GM12892 (cell line): ENCODE measurements at regions not wholly inside any gene's neighbourhood (a gene's known extent, or its start where the extent isn't known, plus 50 kb on each side); places are given as distances from the start of the nearest gene placed in this dataset.

Experiments
- DNase-seq: peaks from one replicate; pipeline ENCODE4 v3.0.0; 2011; ENCODE audit not compliant: insufficient read length
- FAIRE-seq: peaks from 2 replicates; lab custom pipeline; 2011; peaks lifted over from hg19 to GRCh38; lab: Jason Lieb, UNC
- POLR2A ChIP-seq: IDR thresholded peaks from 2 replicates; pipeline ENCODE4 v1.6.1; 2011; ENCODE audit warnings: low read depth, low read length, control low read depth
- POLR2AphosphoS5 ChIP-seq: IDR thresholded peaks from 2 replicates; pipeline ENCODE4 v1.6.1; 2011; ENCODE audit warnings: low read depth, low read length, control low read depth
- TAF1 ChIP-seq: IDR thresholded peaks from 2 replicates; pipeline ENCODE4 v1.6.1; 2011; ENCODE audit warnings: low read depth, mild to moderate bottlenecking, control low read depth, low read length, borderline replicate concordance

DNA sequence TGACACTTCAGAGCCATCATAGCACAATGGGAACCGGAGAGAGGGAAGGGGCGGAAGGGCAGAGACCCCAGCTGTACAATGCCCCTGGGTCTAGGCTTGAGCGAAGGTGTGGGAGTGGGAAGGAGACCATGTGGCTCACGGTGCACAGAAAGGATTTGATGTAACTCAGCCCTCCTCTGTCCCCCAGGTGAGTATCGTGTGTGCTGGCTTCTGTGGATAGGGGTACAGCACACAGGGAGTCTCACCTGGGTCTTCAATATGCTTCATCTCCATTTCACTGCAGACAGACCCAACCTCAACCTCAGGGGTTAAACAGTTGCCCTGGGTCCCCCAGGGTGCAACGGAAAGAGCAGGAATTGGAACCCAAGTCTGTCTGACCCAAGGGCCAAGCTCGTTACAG is 122.2 kb downstream of the CDH26 start:
- FAIRE-seq: no peak
- no peak for DNase-seq
- TF ChIP-seq POLR2AphosphoS5 (no peak), TAF1 (no peak), POLR2A (no peak)

DNA sequence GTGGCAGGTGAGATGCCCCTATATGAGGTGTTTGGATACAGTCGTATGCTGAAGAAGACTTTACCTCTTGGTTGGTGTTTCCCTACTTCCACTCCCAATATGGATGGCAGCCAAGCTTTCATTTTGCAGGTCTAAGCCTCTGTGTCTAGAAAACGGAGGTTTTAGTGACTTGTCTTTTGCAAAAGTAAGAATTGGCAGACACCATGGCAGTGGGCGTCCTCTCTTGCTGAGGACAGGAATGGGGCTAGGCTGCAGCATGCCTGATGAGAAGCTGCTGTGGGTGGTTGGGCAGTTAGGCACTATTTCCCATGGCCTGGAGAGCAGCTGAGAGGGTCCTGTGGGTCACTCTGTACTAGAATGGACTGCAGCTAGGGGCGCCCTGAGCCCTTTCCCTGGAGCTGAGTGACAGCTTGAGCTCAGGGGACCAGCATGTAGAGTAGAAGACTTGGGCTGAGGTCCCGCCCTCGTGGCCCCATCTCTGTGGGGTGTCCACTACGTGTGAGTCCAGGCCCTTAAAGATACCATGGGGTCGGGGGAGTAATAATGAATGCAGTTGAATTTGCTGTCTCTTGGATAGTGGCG is 127.4 kb downstream of the CDH26 start:
- no peak for TF ChIP-seq POLR2A
- TF ChIP-seq TAF1: no peak
- no peak for TF ChIP-seq POLR2AphosphoS5
- no peak for FAIRE-seq
- DNase-seq: no peak

DNA sequence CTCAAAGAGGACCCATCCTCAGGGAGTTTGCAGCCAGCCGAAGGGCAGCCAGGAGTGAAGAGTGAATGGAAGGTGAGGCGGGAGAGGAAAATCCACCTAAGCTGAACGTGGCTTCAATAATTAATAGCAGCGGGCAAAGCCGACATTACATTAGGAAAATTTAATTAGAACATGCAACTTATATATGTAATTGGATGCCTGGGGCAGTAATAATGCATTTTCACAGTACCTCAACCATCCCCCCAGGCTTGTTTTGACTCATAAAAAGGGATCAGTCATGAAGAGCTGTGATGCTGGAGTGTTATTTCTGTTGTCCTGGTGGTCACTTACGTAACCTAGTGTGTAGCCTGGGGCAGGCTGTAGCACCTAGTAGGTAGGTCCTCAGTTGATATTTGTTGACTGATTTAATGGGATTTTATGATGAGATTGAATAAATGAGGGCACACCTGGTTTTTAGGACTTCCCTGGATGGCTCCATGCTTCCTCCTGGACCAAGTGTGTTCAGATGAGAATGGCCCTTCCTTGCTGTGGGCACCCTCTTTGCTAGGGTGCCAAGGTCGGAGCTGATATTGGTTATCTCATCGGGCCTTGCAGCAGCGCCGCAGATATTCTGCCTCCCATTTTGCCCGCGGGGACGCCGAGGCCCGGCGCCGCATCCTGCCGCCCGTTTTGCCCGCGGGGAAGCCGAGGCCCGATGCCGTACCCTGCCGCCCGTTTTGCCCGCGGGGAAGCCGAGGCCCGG is 128.8 kb downstream of the CDH26 start:
- no peak for TF ChIP-seq POLR2A
- TF ChIP-seq POLR2AphosphoS5: no peak
- no peak for TF ChIP-seq TAF1
- FAIRE-seq: no peak
- DNase-seq: no peak

DNA sequence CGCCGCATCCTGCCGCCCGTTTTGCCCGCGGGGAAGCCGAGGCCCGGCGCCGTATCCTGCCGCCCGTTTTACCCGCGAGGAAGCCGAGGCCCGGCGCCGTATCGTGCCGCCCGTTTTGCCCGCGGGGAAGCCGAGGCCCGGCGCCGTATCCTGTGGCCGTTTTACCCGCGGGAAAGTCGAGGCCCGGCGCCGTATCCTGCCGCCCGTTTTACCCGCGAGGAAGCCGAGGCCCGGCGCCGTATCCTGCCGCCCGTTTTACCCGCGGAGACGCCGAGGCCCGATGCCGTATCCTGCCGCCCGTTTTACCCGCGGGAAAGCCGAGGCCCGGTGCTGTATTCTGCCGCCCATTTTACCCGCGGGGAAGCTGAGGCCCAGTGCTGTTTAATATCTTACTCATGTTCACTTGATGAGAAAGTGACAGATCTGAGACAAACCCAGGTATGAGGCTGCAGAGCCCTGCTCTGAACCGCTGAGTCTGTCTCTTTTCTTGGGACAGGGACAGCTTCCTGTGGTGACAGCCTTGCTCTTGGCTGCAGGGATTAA is 129.4 kb downstream of the CDH26 start:
- FAIRE-seq (no peak), DNase-seq (no peak)
- TF ChIP-seq POLR2A (no peak), POLR2AphosphoS5 (no peak), TAF1 (no peak)

DNA sequence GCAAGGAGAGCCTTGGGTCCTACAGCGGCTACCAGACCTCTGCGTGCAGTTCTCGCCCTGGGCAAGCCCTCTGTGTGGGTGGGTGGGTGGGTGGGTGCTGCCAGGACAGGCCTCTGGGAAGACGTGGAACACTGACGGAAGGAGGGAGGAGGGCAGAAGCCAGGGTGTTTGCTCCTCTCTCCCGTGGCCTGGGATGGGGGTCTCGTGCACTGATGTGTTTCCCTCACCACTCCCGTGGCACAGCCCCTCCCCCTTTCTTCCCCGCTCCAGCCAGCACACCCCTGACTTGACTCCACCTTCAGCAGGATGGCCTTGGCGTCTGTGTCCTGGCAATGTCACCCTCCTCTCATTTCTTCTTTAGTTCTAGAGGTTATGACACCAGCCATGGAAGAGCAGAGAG is 130.0 kb downstream of the CDH26 start:
- no peak for TF ChIP-seq TAF1
- TF ChIP-seq POLR2AphosphoS5: no peak
- FAIRE-seq: no peak
- no peak for DNase-seq

DNA sequence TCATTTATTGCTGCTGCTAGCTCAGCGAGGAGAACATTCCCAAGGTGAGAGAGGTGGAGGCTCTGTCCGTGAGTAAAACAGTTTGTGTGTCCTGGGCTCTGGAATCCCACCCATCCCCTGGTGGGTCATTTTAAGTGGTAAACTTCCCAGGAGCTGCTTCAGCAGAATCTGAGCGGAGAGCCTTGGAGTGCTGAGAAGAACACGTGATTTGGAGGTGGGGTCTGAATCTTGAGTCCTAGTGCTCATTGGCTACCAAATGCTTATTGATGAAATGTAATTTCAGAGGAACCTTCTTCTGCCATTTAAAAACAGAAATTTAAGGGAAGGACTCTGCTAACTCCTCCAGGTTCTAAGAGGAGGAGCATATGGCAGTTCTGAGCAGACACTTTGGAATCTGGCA is 132.4 kb downstream of the CDH26 start:
- FAIRE-seq: no peak
- TF ChIP-seq POLR2A (no peak), POLR2AphosphoS5 (no peak), TAF1 (no peak)

DNA sequence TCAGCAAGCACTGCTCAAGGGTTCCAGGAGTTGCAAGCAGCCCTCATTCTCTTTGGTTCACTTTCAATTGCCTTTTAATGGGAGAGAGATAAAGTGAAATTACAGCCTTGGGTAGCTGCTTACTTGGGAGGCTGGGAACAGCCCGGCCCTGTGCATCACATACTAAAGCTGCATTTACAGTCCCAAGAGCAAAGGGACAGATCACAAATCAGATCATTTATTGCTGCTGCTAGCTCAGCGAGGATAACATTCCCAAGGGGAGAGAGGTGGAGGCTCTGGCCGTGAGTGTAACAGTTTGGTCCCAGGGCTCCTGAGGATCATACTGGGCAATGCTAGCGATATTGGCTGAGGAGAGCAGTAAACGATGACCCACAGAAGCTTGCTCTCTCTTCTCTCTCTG is 133.1 kb downstream of the CDH26 start:
- no peak for DNase-seq
- FAIRE-seq: no peak
- no peak for TF ChIP-seq POLR2AphosphoS5
- no peak for TF ChIP-seq TAF1
- no peak for TF ChIP-seq POLR2A

More for the DNA sequence above, 132.4 kb downstream of the CDH26 start:
- DNase-seq: no peak

DNA sequence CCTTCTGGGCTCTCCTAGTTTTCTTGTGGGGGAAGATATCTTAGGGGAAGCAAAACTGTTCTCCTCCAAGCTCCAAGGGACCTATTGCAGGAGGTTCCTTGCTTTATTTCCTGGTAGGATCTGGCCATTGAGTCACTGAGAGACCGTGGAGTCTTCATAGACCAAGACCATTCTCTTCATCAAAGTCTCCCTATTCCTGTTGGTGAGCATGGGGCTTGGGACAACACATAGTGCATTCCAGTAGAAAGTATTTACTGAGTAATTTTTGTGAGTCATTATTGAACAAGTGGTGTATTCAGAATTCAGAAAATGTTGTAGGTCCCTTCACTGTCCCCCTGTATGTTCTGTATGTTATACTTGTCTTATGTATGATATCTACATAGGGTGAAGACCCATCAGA is 133.6 kb downstream of the CDH26 start:
- FAIRE-seq (no peak), DNase-seq (no peak)
- TF ChIP-seq TAF1: no peak
- no peak for TF ChIP-seq POLR2AphosphoS5
- TF ChIP-seq POLR2A: no peak

DNA sequence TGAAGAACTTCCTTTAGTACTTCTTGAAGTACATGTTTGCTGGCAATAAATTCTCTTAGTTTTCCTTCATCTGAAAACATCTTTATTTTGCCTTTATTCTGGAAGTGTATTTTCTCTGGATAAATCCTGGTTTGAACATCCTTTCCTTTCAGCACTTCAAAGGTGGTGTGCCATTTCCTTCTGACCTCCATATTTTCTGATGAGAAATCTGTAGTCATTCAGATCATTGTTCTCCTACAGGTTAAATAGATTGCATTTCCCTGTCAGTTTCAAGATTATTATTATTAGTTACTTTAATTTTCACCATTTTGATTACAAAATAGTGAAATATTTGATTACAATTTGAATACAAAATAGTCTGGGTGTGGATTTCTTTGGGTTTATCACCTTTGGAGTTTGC is 134.5 kb downstream of the CDH26 start:
- no peak for FAIRE-seq
- TF ChIP-seq POLR2AphosphoS5 (no peak), TAF1 (no peak), POLR2A (no peak)
- no peak for DNase-seq

DNA sequence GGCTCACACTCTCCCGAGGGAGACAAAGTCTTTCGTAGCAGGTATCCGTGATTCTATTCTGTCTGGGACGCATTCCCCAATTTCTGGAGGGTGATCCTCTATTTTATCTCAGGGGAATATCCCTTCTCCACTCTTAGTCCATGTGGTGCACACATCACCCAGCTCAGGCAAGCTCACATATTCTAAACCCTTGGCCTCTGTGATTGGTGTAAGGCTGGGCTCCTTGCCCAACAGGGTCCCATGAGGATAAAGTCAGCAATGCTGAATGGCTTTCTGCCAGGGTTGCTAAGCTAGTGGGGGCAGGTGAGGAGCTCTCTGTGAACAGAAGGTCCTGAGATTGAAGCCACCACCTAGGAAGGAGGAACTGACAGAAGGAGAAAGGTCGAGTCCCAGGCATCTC is 137.2 kb downstream of the CDH26 start:
- TF ChIP-seq TAF1 (no peak), POLR2A (no peak), POLR2AphosphoS5 (no peak)
- no peak for DNase-seq
- no peak for FAIRE-seq

DNA sequence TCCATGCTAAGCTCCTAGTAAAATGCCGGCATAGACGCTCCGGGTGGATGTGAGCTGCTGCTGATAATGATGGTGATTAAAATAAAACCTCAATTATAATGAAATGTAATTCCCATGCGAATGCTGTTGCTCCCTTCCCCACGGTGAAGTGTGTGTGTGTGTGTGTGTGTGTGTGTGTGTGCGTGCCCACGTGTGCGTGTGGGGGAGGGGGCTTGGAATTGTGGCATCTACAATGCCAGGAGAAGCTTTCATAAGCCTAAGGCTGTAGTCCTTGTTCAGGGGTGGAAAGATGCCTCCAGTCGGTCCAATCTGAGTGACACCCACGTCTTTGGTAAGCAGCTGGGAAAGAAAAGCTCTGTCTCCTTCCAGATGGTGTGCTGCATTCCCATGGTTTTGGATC is 137.9 kb downstream of the CDH26 start:
- no peak for DNase-seq
- no peak for FAIRE-seq
- TF ChIP-seq POLR2A (no peak), TAF1 (no peak), POLR2AphosphoS5 (no peak)

DNA sequence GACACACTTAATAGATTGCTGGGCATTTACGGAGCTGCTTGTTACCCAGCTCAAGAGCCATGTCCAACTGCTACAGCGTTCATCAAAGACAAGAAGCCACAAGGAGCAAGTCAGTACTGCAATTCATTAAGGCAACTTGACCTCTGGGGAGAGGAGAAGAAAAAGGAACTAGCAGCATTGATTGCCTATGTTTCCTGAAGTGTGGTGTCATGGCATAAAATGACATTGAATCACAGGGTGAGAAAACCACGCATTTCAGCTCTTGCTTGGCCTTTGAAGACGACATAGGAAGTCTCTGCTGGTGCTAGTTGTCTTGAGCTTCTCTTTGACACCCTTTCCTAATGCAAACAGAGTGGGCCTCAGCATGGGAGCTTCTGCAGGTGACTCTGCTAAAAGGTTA is 139.1 kb downstream of the CDH26 start:
- no peak for DNase-seq
- no peak for FAIRE-seq
- no peak for TF ChIP-seq TAF1
- no peak for TF ChIP-seq POLR2A

DNA sequence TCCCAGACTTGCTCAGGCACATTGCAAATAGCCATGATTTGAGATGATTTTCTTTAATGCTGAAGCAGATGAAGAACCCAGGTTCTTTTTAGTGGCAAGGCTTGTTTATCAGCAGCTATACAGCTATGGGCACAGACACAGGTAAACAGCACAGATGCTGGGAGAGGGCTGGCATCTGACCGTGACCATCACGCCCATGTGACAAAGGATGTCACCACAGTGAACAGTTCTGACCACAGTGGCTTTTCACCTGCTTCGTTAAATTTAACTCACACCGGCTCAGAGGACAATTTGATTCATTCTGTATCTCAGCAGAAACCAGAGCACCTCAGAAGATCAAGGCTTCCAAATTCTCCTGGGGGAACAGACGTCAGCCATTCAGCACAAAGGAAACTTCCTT is 142.6 kb downstream of the CDH26 start:
- DNase-seq (no peak), FAIRE-seq (no peak)
- TF ChIP-seq POLR2A (no peak), POLR2AphosphoS5 (no peak), TAF1 (no peak)
